Mammary epithelial cell (primary cell): ENCODE measurements at regions not wholly inside any gene's neighbourhood (a gene's known extent, or its start where the extent isn't known, plus 50 kb on each side); places are given as distances from the start of the nearest gene placed in this dataset.

ENCODE experiments used
- CTCF ChIP-seq, 2 donors: IDR thresholded peaks in 1 of 2; conservative IDR thresholded peaks in 1 of 2; 2 replicates each; pipeline ENCODE4 v1.5.1; 2011 to 2012; ENCODE audit warnings: inconsistent platforms in 2 of 2, low read length in 2 of 2, mild to moderate bottlenecking in 2 of 2, control low read depth in 1 of 2, low read depth in 1 of 2; ENCODE audit not compliant: insufficient read depth in 1 of 2; ENCODE audit errors: extremely low read depth in 1 of 2
- EZH2 ChIP-seq: IDR thresholded peaks from 2 replicates; pipeline ENCODE4 v1.6.1; 2012; ENCODE audit warnings: low read length, inconsistent platforms, borderline replicate concordance

GRCh38 chrX:13119386-13119785, 75.0 kb upstream of the FAM9C start:
- TF ChIP-seq CTCF (conservative IDR thresholded peaks at IDR 0.05 in 1 of 2, IDR thresholded peaks at IDR 0.05 in 1 of 2; ENCODE audit: extremely low read depth in 1 of 2, insufficient read depth in 1 of 2, low read depth in 1 of 2, low read length in 2 of 2) (no peak), EZH2 (no peak)
